ENCODE measurements at regions not wholly inside any gene's neighbourhood (a gene's known extent, or its start where the extent isn't known, plus 50 kb on each side); places are given as distances from the start of the nearest gene placed in this dataset.

- peak; percentile 30 for DNase-seq
These were observed 466.9 kb downstream of the FUT8 start for GRCh38 chr14:65879248-65880009.

- no peak for DNase-seq
These were observed 468.0 kb downstream of the FUT8 start for GRCh38 chr14:65880507-65880906.

GRCh38 chr14:65881642-65882041 is 469.1 kb downstream of the FUT8 start:
- DNase-seq, result peak; percentile 18

GRCh38 chr14:65888677-65889076 is 476.1 kb downstream of the FUT8 start:
- peak; percentile 16 for DNase-seq

GRCh38 chr14:65892315-65892714 is 479.8 kb downstream of the FUT8 start:
- DNase-seq, result no peak

- no peak for DNase-seq
These were observed 487.6 kb downstream of the FUT8 start for GRCh38 chr14:65900164-65900563.

GRCh38 chr14:65901595-65901994 is 489.1 kb downstream of the FUT8 start:
- DNase-seq, result no peak

GRCh38 chr14:65904988-65905387 is 492.5 kb downstream of the FUT8 start:
- no peak for DNase-seq

- no peak for DNase-seq
These were observed 493.8 kb downstream of the FUT8 start for GRCh38 chr14:65906344-65906743.

- no peak for DNase-seq
These were observed 494.4 kb downstream of the FUT8 start for GRCh38 chr14:65906948-65907347.

GRCh38 chr14:65910108-65910786 is 497.7 kb downstream of the FUT8 start:
- no peak for DNase-seq

GRCh38 chr14:65915125-65915524 is 502.6 kb downstream of the FUT8 start:
- DNase-seq, result peak; percentile 4

- no peak for DNase-seq
These were observed 503.5 kb downstream of the FUT8 start for GRCh38 chr14:65916055-65916454.

- DNase-seq, result no peak
These were observed 508.5 kb downstream of the FUT8 start for GRCh38 chr14:65920996-65921395.

- no peak for DNase-seq
These were observed 509.6 kb downstream of the FUT8 start for GRCh38 chr14:65922142-65922541.

- DNase-seq, result no peak
These were observed 514.0 kb downstream of the FUT8 start for GRCh38 chr14:65926504-65926903.

- peak; percentile 77 for DNase-seq
These were observed 514.6 kb downstream of the FUT8 start for GRCh38 chr14:65926935-65927700.

GRCh38 chr14:65927931-65928356 is 515.4 kb downstream of the FUT8 start:
- DNase-seq, result peak; percentile 34

- no peak for DNase-seq
These were observed 516.5 kb downstream of the FUT8 start for GRCh38 chr14:65928995-65929394.

GRCh38 chr14:65933400-65934069 is 521.0 kb downstream of the FUT8 start:
- no peak for DNase-seq

GRCh38 chr14:65934070-65934435 is 521.5 kb downstream of the FUT8 start:
- DNase-seq, result no peak

GRCh38 chr14:65936342-65936975 is 523.9 kb downstream of the FUT8 start:
- no peak for DNase-seq
